Activated CD8-positive, alpha-beta memory T cell treated with anti-CD3 and anti-CD28 coated beads, Interleukin-2, amount 50 U/mL, for 24 hours (primary cell): ENCODE measurements at regions not wholly inside any gene's neighbourhood (a gene's known extent, or its start where the extent isn't known, plus 50 kb on each side); places are given as distances from the start of the nearest gene placed in this dataset.
"Not testable (repeated sequence)": the region's sequence is repeated elsewhere in the genome, so short reads cannot be mapped to it uniquely, and the experiment has no call there.

Experiments used
- DNase-seq: peaks from one replicate; pipeline ENCODE4 v3.0.0-alpha.2; 2020; ENCODE audit errors: extremely low read depth

DNA sequence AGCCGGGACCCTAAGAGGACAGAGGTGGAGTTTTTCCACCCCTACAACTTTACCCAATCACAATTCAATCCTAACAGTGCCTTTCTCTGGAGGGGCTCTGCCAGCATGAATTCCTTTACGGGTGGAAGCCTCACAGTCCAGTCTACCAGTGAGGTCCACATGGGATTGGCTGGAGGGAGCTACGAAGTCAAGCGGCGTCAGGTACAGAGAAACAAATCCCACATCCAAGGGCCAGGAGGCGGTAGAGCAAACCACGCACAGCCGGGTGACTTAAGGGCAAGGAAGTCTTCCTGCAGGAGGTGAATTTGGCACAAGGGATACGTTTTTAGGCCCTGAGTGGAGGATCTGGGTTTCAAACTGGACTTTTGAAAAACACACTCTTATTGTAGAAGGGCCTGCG, 199.6 kb downstream of the UQCRFS1 start:
- DNase-seq: no peak

DNA sequence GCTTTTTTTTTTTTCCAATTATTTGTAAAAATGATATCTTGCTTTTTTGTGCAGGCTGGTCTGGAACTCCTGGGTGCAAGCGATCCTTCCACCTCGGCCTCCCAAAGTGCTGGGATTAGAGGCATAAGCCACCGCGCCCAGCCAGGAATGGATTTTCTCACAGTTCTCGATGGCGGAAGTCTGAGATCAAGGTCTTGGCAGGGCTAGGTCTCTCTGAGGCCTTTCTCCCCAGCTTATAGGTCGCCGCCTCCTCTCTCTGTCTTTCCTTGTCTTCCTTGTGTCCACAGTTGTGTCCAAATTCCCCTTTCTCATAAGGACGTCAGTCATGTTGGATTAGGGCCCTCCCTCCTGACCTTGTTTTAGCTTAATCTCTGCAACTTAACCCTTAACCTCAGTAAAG, 200.5 kb downstream of the UQCRFS1 start:
- DNase-seq: no peak

DNA sequence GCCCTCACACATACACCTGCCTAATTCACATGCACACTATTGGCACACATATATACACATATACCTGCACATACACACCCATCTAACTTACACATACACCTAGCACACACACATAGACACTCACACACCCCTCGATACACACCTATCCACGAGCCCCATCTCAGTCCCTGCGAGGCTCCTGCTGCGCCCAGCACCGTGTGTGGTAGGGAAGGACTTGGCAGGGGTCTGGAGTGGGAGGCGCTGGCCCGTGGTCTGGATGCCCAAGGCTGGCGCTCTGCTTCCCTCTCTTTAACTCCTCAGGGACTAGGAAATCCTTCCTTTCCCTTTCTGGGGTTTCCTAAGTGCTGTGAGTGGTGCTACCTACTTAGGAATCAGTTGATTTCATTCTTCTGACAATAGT, 202.7 kb downstream of the UQCRFS1 start:
- no peak for DNase-seq

DNA sequence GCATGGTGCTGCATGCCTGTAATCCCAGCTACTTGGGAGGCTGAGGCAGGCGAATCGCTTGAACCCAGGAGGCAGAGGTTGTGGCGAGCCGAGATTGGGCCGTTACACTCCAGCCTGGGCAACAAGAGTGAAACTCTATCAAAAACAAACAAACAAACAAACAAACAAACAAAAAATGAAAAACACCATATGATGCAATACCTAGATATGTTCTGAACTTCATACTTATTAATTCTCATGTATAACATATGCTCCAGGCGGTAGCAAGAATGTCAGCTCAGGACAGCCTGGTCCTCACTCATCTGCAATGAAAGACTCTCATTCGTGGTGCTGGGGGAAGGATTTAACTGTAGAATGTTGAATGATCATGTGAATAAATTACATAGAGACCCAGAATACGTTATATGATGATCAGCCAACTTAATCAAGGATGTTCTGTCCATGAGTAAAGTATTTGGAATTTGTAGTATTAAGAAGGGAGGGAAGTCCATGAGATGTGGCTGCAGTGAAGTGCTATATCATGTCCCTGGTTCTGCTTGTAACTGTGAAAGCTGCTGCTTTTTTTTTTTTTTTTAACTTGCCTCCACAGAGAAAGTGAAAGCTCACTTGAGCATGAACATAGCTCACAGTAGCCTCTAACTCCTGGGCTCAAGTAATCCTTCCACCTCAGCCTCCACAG, 206.8 kb downstream of the UQCRFS1 start:
- no peak for DNase-seq

DNA sequence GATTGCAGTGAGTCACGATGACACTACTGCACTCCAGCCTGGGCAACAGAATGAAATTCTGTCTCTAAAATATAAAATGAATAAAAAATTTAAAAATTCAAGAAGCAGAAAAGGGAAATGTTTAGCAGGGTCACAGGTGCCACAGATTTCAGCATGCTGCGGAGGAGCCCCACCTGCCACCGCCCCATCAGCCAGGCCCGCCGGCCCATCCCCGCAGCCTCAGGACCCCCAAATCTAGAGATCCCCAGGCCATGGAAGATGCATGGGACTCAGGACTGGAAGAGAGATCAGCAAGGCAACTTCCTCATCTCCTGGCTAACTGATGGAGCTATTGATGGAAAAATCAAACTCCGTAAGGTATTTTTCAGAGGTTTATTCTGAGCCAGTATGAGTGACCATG, 208.2 kb downstream of the UQCRFS1 start:
- no peak for DNase-seq

DNA sequence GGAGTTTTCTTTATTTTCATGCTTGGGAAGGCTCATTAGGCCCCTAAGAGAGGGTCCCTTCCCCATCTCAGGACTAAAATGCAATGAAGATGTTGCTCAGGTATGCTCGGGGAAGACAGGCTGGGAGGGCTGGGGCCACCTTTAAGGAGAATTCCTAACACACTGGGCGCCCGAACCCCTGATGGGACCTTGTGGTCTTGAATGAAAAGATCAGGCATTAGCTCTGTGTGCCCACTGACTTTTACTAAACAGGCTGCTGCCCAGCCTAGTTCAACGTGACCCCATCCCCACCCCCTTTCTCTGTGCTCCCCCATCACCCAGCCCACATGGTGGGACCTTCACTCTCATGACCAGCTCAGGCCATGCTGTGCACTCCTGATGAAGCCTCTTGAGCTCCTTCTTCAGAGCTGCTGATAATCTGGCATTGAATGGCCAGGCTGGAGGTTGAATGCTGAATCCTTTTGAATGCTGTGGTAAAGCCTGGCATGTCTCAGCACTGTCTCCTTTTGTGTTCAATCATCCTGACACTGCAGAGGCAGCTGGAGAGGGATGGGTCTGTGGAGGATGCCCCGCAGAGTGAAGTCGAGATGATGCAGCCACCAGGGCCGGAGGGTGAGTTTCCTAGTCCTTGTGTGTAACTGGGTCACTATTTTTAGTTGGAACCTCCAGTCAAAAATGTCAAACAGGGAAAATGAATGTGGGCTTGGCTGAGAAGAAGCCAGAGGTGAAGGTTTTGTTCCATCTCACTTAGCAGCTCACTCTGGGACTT, 209.1 kb downstream of the UQCRFS1 start:
- no peak for DNase-seq

DNA sequence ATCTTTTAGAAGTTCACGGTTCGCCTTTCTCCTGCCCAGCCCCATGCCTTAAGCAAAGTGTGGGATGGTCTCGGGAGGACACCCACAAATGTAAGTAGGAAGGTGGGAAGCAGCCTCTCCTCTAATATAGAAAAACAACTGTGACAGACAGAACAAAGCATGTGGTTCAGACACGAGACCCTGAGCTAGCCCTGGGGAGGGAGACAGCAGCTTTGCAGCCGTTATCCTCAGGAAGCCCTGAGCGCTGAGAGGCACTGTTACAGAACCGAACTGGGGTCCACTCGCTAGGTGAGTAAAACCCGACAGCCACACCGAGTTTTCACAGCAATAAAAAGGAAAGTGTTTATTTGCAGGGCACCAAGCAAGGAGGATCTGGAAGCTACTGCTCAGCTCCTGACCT, 210.6 kb downstream of the UQCRFS1 start:
- no peak for DNase-seq

DNA sequence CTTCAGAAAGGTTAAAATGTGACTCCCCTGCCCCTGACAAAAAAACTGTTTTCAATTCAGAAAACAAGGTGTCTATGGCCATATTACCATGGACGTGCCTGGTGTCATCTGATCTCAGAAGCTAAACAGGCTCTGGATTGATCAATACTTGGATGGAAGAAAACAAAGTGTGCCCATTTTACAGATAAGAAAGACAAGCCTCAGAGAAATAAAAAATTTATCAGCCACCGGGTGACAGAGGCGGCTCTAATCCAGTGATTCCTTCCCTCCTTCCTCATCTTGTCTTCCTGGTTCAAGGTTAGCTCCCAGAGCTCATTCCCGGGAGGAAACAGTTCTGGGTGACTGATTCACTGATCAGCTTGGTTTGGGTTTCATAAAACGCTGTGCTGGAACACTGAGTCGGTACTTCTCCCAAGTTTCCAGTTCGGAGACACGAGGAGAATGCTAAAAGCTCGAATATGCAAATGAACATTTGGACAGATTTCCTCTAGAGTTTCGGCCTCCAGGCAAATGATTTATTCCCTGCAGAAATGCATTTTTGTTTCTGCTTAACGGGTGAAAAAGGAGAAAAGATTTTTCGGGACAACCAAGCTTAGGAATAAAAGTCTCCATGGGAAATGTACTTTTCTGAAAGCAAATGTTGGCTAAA, 211.2 kb downstream of the UQCRFS1 start:
- DNase-seq: no peak

DNA sequence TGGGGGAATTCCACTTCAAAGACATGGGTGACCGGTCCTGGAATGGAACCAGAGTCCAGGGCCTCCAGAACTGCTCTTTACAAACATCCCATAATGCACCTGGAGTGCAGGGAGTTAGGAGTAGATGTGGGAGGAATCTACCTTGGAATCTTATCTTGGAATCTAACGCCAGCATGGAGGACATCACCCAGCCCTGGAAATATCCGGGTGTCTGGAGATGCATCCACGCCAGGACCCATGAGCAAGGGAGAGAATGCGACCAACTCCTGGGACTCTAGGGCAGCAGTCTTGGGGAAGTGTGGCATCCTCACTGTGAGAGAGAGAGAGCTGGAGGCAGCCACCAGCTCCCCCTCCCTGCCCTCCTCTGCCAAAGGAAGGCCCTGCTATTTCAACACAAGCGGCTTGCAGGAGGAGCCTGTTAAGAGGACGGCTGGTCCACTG, 211.8 kb downstream of the UQCRFS1 start:
- no peak for DNase-seq

DNA sequence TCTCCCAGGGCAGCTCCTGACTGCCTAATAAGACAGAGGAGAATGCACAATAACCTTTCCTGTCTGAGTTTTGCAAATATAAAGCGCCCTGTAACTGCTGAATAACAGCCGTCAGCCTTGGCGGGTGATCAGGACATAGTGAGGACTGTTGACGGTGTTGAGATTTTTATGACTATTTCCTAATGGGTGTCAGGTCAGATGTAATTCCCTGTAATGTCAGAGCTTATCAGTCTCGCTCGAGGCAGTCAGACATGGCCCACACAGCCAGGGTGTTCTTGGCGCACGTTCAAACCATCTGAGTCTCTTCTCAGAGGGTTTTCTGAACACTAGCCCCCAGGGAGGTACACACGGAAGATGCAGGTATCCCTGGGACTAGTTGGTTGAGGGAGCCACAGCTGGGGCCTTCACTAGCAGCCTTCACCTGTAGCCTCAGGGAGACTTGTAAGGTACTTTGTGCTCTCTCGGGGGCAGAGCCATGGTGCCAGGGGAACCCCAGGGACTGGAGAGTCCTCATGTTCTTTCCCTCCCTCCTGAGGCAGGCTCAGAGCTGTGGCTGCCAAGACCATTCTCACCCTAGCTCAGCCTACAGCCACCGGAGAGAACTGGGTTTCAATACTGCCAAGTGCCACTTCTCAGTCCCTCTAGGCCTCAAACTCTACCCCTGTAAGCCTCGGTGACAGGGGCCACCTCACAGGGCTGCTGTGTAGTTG, 213.1 kb downstream of the UQCRFS1 start:
- no peak for DNase-seq

DNA sequence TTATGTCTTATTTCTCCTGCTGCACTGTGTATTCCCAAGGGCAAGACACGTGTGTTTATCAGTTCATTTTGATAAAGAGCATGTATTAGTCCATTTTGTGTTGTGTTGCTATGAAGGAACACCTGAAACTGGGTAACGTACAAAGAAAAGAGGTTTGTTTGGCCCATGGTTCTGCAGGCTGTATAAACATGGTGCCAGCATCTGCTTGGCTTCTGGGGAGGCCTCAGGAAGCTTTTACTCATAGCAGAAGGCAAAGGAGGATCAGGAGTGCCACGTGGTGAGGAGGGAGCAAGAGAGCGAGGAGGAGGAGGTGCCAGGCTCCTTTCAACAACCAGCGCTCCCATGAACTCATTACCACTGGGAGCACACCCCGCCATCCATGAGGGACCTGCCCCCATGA, 214.0 kb downstream of the UQCRFS1 start:
- no peak for DNase-seq

DNA sequence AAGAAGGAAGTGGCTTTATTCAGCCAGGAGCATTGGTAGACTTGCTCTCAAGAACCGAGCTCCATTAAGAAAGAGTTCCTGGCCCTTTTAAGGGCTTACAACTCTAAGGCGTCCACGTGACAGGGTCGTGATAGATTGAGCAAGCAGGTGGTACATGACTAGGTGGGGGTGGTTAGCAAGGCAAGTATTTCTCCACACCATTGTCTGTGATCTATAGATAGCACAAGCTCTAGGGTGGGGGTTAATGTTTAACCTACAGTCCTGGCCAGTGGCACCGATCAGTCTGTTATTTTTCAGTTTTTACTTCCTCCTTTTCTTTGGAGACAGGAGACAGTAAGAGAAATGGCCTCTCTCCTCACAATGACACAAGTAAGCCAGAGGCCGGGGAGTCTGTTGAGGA, 215.1 kb downstream of the UQCRFS1 start:
- not testable (repeated sequence) for DNase-seq

DNA sequence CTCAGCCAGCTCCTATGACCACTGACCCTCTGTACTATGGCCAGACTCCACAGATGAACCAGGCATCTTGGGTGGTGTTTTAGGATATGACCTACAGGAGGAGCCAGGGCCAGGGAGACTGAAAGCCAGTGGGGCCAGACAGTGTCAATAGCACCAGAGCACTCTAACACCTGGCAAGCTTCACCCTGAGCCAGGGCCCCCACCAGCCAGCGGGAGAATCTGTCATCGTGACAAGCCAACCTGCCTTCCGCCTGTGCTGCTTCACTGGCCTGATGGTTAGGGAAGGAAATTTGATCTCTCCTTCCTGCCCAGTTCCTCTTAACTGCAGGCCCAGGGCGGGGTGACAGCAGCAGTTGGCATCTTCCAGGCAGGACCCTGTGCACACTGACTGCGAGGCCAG, 222.4 kb downstream of the UQCRFS1 start:
- no peak for DNase-seq

DNA sequence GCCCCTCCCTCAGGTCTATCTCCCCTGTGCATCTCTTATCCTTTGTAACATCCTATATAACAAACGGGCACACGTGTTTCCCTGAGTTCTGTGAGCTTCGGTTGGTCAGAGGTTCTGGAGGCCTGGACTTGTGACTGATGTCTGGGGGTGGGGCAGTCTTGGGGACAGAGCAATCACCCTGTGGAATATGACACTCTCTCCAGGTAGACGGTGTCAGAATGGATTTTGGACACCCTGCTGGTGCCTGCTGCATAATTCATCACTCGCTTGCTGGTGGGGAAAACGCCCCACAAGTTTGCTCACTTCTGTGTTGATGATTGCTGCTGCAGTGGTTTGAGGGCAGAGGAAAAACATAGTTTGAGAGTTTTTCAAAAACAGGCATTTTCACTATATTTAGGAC, 223.2 kb downstream of the UQCRFS1 start:
- DNase-seq: no peak

DNA sequence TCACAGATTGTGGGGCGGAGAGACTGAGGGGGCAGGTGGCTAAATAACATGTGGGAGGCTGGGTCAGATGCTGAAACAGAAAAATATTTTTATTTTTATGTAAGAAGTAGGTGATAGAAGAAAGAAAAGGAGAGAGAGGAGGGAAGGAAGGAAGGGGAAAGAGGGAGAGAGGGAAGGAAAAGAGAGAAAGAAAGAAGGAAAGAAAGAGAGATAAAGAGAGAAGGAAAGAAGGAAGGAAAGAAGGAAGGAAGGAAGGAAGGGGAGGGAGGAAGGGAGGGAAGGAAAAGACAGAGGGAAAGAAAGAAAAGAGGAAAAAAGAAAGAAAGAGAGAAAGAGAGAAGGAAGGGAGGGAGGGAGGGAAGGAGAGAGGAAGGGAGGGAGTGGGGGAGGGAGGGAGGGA, 224.9 kb downstream of the UQCRFS1 start:
- no peak for DNase-seq

DNA sequence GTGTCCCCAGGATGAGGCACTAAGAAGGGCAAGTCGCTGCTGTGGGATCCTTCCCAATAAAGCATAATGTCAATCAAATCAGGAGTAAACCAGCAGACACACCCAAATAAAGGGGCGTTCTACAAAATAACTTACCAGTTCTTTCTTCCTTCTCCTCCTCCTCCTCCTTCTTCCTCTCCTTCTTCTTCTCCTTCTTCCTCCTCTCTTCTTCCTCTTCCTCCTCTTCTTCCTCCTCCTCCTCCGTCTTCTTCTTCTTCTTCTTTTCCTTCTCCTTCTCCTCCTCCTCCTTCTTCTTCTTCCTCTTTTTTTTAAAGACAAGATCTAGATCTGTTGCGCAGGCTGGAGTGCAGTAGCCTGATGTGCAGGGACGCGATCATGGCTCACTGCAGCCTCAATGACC, 225.8 kb downstream of the UQCRFS1 start:
- DNase-seq: no peak

DNA sequence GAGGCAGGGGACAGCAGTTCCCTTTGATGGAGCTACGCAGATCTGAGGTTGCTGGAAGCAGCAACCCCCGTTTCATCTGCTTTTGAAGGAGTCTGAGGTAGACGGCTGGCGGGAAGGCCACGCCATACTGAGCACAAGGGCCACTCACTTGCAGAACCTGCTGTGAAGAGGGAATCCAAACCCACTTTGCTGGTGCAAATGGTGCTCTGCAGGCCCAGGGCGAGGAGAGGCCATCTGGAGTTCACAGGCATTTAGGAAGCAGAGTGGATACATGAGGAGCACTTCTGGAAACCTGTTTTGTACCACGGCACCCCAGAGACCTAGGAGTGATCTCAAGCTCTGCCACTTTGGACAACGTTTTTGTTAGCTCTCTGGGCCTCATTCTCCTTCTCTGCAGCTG, 227.8 kb downstream of the UQCRFS1 start:
- DNase-seq: no peak

DNA sequence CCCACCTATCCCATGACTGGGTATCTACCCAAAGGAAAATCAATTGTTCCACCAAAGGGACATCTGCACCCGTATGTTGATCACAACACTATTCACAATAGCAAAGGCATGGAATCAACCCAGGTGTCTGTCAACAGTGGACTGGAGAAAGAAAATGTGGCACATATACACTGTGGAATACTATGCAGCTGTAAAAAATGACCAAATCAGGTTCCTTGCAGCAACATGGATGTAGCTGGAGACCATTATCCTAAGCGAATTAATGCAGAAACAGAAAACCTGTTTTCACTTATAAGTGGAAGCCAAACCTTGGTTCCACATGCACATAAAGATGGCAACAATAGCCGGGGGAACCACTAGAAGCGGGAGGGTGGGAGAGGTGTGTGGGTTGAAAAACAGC, 228.6 kb downstream of the UQCRFS1 start:
- no peak for DNase-seq

DNA sequence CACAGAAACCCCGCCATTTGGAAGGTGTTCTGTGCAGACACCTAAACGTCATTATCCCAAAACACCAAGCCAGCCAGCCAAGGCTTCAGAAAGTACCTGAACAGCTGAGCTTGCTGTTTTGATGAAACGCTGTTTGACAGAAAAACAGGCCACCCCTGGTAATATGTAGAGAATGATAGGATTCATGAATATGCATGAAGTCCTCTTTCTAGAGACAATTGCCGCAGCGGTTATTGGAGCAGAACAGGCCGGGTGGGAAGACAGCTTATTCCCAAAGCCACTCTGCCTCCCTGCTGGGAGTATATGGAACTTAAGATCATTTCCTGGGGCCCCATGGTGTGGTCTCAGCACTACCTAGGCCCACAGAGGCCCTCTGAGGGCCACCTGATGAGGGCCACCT, 229.5 kb downstream of the UQCRFS1 start:
- no peak for DNase-seq

DNA sequence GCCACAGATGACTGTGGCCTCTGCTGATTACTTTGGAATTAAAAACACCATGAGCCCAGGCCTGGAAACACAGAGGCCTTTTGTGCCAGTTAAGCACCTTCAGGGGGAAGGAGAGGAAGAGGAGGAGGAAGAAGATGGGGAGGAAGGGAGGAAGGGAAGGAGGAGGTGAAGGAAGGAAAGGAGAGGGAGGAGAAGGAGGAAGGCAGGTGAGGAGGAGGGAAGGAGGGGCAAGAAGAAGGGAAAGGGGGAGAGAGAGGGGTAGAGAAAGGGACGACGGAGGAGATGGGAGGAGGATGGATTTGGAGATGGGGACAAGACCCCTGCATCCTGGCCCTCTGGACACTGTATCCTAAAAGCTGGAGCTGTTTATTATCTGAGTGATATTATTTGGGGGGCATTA, 231.0 kb downstream of the UQCRFS1 start:
- DNase-seq: no peak

DNA sequence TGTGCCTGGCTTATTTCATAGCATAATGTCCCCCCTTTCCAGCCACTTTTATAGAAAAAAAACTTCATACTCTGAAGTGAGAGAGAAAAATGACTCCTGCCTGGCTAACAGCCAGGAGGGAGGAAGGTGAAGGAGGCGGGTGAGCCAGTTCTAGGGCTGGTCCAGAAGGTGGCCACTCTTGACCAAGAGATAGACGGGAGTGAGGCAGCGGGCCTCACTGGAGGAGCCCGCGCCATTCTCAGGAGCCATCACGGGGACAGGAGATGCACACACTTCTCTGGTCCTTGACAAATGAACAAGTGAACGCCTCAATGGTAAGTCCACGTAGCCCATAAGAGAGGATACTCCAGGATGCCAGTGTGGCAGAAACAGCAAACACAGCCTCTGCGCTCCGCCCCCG, 231.4 kb downstream of the UQCRFS1 start:
- DNase-seq: no peak

DNA sequence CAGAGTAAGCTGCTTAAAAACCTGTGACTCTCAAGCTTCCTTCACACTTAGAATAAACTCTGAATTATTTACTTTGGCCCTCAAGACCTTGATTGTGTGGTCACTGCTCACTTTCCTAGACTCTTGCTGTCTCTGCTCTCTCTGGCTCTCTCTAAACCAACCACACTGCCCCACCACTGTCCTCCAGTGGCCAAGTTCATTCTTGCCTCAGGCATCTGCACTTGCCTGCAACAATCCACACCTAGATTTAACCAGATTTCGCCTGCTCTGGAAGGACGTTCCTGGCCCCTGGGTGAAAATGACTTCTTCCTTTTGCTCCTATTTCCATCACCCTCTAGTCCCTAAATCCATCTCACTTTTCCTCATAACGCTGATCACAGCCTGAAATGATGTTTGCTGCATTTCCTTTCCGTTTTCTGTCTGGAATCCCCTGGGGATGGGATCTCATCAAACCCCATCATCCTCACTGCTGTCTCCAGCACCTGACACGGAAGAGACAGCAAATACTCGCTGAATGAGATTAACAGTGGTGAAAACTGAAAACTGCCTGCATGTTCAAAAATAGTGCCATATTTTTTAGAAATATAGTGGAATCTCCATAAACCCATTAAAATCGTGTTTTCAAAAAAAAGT, 232.6 kb downstream of the UQCRFS1 start:
- DNase-seq: no peak
